Retinal pigment epithelial cell (primary cell): ENCODE measurements at regions not wholly inside any gene's neighbourhood (a gene's known extent, or its start where the extent isn't known, plus 50 kb on each side); places are given as distances from the start of the nearest gene placed in this dataset.

Experiments
- DNase-seq: peaks from one replicate; pipeline ENCODE4 v3.0.0-alpha.2; 2010; ENCODE audit warnings: low read depth
- H3K4me3 ChIP-seq: 2 replicates; pipeline ENCODE4 v1.5.1; 2011; ENCODE audit warnings: mild to moderate bottlenecking, low read length, control low read depth, moderate library complexity
- TF ChIP-seq, protein P1 (sequence below): conservative IDR thresholded peaks from 2 replicates; pipeline ENCODE4 v1.5.1; 2011; ENCODE audit warnings: low read depth, low read length, control low read depth, inconsistent platforms

DNA sequence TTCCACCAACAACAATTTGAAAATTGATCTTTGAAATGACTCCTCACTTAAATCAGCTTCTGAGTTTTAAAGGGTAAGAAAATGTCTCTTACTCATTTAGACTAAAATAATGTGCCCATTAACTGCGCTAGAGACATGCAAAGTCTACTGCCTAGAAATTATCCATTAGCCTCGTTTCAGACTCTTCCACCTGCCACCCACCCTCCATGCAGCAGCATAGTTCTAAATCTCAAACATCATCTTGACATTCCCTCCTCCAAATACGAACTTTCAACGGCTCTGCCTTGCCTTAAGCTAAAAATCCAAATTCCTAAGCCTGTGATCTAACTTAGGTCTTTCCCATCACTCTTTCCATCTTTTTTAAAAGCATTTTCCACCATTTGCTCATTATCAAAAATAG, 66.6 kb upstream of the ST8SIA2 start:
- TF ChIP-seq, protein P1, sequence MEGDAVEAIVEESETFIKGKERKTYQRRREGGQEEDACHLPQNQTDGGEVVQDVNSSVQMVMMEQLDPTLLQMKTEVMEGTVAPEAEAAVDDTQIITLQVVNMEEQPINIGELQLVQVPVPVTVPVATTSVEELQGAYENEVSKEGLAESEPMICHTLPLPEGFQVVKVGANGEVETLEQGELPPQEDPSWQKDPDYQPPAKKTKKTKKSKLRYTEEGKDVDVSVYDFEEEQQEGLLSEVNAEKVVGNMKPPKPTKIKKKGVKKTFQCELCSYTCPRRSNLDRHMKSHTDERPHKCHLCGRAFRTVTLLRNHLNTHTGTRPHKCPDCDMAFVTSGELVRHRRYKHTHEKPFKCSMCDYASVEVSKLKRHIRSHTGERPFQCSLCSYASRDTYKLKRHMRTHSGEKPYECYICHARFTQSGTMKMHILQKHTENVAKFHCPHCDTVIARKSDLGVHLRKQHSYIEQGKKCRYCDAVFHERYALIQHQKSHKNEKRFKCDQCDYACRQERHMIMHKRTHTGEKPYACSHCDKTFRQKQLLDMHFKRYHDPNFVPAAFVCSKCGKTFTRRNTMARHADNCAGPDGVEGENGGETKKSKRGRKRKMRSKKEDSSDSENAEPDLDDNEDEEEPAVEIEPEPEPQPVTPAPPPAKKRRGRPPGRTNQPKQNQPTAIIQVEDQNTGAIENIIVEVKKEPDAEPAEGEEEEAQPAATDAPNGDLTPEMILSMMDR, result no peak
- H3K4me3 ChIP-seq, result no peak overlapping the region

DNA sequence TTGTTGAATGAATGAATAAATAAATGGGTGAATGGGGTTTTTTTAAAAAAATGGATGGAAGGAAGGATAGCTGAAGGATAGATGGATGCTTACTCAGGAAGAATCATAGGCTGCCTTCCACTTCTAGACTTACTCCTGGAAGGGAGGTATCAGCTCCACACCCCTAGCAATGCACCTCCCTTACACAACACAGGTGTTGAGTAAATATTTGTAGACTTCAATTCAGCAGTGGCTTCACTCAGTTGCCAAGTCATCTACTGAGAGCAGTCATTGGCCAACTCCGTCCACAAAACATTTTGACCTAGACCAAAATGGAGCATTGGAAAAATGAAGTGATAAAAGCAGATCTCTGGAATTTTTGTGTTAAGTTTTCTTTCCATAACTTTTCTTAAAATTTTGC, 65.5 kb upstream of the ST8SIA2 start:
- H3K4me3 ChIP-seq, result no peak overlapping the region
- DNase-seq, result no peak
- TF ChIP-seq, protein P1, result no peak

More for the DNA sequence above, 66.6 kb upstream of the ST8SIA2 start:
- DNase-seq, result no peak

DNA sequence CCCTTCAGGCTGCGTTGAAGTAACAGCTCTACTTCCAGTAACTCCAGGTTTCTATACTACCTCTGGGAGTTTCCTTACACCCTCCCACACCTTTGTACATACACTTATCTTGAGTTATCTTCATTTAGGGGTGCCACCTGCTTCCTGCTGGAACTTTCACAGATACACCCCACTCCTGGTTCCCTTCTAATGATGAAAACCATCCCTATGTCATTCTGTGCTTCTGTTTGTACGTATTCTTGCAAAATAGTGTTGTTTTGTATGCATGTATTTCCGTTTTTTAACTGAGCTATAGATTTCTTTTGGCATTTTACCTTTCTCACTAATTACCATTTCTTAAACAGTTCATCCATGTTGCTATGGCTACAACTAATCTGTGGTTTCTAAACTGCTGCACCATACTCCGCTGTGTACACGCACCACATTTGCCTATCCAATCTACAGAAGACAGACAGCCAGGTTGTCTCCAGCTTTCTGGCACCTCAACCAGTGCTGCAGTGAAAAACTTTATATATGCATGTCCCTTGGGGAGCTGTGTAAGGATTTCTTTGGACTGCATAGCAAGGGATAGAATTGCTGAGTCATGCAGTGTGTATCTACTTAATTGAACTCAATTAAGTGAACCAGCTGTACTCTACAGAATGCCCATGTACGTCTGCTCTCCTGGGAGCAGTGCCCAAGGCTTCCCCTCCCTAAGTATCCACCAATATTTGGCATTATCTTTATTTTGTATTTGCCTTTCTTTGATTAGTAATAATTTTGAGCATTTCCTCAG, 61.4 kb upstream of the ST8SIA2 start:
- no peak overlapping the region for H3K4me3 ChIP-seq
- DNase-seq, result no peak
- TF ChIP-seq, protein P1, result no peak

DNA sequence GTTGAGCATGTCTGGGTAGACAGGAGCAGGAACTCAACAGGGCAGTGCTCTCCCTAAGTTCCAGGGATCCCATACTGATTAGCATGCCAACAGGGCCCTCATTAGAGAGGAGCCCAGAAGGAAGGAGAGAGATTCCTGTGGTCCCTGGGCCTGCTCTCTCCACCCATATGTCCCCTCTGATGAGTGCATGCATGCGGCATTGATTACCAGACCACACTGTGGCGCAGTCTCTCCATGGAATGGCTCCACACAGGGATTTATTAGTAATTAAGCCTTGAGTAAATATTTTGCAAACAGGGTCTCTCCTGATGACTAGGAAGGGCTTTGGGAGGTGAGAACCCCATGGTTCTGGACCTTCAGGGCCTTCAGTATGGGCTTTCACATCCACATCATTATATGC, 60.0 kb upstream of the ST8SIA2 start:
- TF ChIP-seq, protein P1, result no peak
- no peak for DNase-seq
- H3K4me3 ChIP-seq, result no peak overlapping the region

DNA sequence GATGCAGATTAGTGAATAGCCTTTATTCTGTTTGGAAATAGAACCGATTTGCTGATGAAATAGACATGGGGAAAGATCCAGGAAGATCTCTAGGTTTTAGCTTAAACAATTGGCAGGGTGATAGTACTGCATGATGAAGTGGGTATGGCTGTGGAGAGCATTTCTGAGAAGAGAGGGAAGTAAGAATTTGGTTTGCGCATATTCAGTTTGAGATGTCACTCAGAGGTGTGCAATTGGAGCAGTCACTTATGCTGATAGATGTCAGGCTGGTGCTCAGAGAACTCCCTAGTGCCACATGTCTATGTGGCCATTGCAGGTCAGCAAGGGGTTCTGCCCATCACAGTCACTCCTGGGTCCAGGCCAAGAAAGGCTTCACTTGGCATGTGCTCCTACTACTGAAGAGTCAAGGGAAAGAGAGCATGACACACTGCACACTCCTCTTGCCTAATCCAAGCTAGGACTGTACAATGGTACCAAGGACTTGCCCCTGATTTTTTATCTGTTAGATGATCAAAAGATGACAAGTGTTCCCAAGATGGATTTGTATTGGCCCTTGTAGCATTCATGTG, 57.2 kb upstream of the ST8SIA2 start:
- TF ChIP-seq, protein P1, result no peak
- no peak for DNase-seq
- no peak overlapping the region for H3K4me3 ChIP-seq

DNA sequence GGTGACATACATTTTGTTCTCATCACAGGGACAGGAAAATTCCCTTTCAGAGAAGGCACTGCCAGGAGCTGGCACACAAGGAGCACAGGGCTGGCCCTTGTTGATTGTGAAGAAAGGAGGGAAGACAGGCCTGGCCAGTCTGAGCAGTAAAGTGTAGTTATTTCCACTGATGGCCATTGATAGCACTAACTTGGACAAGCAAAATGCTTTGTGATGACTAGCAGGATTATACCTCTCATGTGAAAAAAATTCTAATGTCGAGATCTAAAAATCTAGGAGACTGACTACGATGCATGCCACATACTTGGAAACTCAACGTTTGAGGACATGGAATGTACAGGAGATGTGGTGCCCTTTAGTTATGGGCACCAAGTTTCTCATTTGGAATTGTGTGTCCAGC, 54.3 kb upstream of the ST8SIA2 start:
- no peak for DNase-seq
- no peak overlapping the region for H3K4me3 ChIP-seq
- TF ChIP-seq, protein P1, result no peak
